Mesothelial cell of epicardium (in vitro differentiated cells): ENCODE measurements at regions not wholly inside any gene's neighbourhood (a gene's known extent, or its start where the extent isn't known, plus 50 kb on each side); places are given as distances from the start of the nearest gene placed in this dataset.
A peak's percentile ranks its signal among the peaks of the same experiment; 100 is the strongest.
"Not testable (repeated sequence)": the region's sequence is repeated elsewhere in the genome, so short reads cannot be mapped to it uniquely, and the experiment has no call there.

Source experiments
- DNase-seq, 2 experiments: peaks; one replicate each; pipeline ENCODE4 v3.0.0; 2021; ENCODE audit warnings: low spot score in 2 of 2; ENCODE audit not compliant: unreplicated experiment in 2 of 2
- H3K27ac Mint-ChIP-seq: 2 replicates; pipeline ENCODE4 v1.8.0; 2021; ENCODE audit warnings: mixed read lengths
- H3K27me3 Mint-ChIP-seq: 2 replicates; pipeline ENCODE4 v1.8.0; 2021; ENCODE audit warnings: low read depth, mixed read lengths
- H3K36me3 Mint-ChIP-seq: 2 replicates; pipeline ENCODE4 v1.8.0; 2021; ENCODE audit warnings: mixed read lengths
- H3K4me1 Mint-ChIP-seq: 2 replicates; pipeline ENCODE4 v1.8.0; 2021; ENCODE audit warnings: mixed read lengths
- H3K4me3 Mint-ChIP-seq: 2 replicates; pipeline ENCODE4 v1.8.0; 2021; ENCODE audit warnings: mild to moderate bottlenecking, moderate library complexity, mixed read lengths
- H3K9me3 Mint-ChIP-seq: 2 replicates; pipeline ENCODE4 v1.8.0; 2021; ENCODE audit warnings: mixed read lengths
- CTCF ChIP-seq: fragments of 200-600 bp; sonication (generic); IDR thresholded peaks from one replicate; pipeline ENCODE4 v1.5.0; 2021; ENCODE audit warnings: antibody characterized with exemption; ENCODE audit not compliant: unreplicated experiment

GRCh38 chr12:34406228-34406995 lies 384.1 kb downstream of the ALG10 start:
- H3K4me3 Mint-ChIP-seq = no peak overlapping the region
- H3K27me3 Mint-ChIP-seq = no peaks in the 10 kb centered on the region
- DNase-seq = peak; percentile 4 to 21
- no peak for TF ChIP-seq CTCF
- H3K4me1 Mint-ChIP-seq = no peaks in the 10 kb centered on the region
- no peak overlapping the region for H3K27ac Mint-ChIP-seq
- H3K9me3 Mint-ChIP-seq = peaks cover 40% of the 10 kb centered on the region
- peaks cover 2% of the 10 kb centered on the region for H3K36me3 Mint-ChIP-seq

- Mint-ChIP-seq H3K27me3 (no peaks in the 10 kb centered on the region), H3K4me3 (no peak overlapping the region), H3K4me1 (no peaks in the 10 kb centered on the region), H3K9me3 (peaks cover 42% of the 10 kb centered on the region), H3K27ac (no peak overlapping the region), H3K36me3 (peaks cover 2% of the 10 kb centered on the region)
- no peak for TF ChIP-seq CTCF
- DNase-seq = peak; percentile 3 to 25
These were observed 384.7 kb downstream of the ALG10 start for GRCh38 chr12:34406996-34407300.

DNA sequence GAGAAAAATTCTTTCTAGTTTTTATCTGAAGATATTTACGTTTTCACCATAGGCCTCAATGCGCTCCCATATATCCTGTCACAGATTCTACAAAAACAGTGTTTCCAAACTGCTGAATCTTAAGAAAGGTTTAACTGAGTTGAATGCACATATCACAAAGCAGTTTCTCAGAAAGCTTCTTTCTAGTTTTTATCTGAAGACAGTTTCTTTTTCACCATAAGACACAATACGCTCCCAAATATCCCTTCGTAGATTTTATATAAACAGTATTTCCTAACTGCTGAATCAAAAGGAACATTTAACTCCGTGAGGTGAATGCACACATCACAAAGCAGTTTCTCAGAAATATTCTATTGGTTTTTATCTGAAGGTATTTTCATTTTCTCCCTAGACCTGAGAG lies 385.5 kb downstream of the ALG10 start:
- DNase-seq = no peak
- H3K9me3 Mint-ChIP-seq = peaks cover 46% of the 10 kb centered on the region
- no peaks in the 10 kb centered on the region for H3K27me3 Mint-ChIP-seq
- H3K4me3 Mint-ChIP-seq = no peak overlapping the region
- no peak overlapping the region for H3K27ac Mint-ChIP-seq
- no peak for TF ChIP-seq CTCF
- peaks cover 2% of the 10 kb centered on the region for H3K36me3 Mint-ChIP-seq
- no peaks in the 10 kb centered on the region for H3K4me1 Mint-ChIP-seq

DNA sequence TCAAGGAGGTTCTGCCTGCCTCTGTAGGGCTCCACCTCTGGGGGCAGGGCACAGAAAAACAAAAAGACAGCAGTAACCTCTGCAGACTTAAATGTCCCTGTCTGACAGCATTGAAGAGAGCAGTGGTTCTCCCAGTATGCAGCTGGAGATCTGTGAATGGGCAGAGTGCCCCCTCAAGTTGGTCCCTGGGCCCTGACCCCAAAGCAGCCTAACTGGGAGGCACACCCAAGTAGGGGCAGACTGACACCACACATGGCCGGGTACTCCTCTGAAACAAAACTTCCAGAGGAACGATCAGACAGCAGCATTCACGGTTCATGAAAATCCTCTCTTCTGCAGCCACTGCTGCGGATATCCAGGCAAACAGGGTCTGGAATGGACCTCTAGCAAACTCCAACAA lies 409.2 kb downstream of the ALG10 start:
- H3K4me1 Mint-ChIP-seq, DNase-seq, H3K36me3 Mint-ChIP-seq, H3K27ac Mint-ChIP-seq, H3K4me3 Mint-ChIP-seq, H3K27me3 Mint-ChIP-seq: not testable (repeated sequence)
- peaks cover 57% of the 10 kb centered on the region for H3K9me3 Mint-ChIP-seq
